Vagina (tissue), 2 donors: ENCODE measurements at regions not wholly inside any gene's neighbourhood (a gene's known extent, or its start where the extent isn't known, plus 50 kb on each side); places are given as distances from the start of the nearest gene placed in this dataset.

Experiments used
- DNase-seq, 2 donors: peaks; one replicate each; pipeline ENCODE4 v3.0.0-alpha.2; 2017; ENCODE audit errors: extremely low spot score in 2 of 2
- H3K27ac ChIP-seq: fragments of 200-600 bp; sonication (generic); one replicate; pipeline ENCODE4 v1.5.1; 2019
- H3K27me3 ChIP-seq: fragments of 200-600 bp; sonication (generic); one replicate; pipeline ENCODE4 v1.5.1; 2019
- H3K36me3 ChIP-seq, 2 donors: fragments of 200-600 bp; sonication (generic); one replicate each; pipeline ENCODE4 v1.5.1; 2017 to 2019
- H3K4me1 ChIP-seq: fragments of 200-600 bp; sonication (generic); one replicate; pipeline ENCODE4 v1.5.1; 2019
- H3K4me3 ChIP-seq, 2 donors: fragments of 200-600 bp; sonication (generic); 1 replicate in 1 of 2; 2 replicates in 1 of 2; pipeline ENCODE4 v1.5.1; 2016 to 2019
- H3K9me3 ChIP-seq: fragments of 200-600 bp; sonication (generic); one replicate; pipeline ENCODE4 v1.5.1; 2019
- CTCF ChIP-seq, 3 experiments: fragments of 450-650 bp in 2 of 3; fragments of 200-600 bp in 1 of 3; sonication (generic) in 1 of 3; IDR thresholded peaks; one replicate each; pipeline ENCODE4 v1.5.1; 2017 to 2019; ENCODE audit warnings: antibody characterized with exemption in 3 of 3, mild to moderate bottlenecking in 2 of 3, moderate library complexity in 2 of 3
- POLR2A ChIP-seq, 2 donors: fragments of 450-650 bp; IDR thresholded peaks; one replicate each; pipeline ENCODE4 v1.6.1; 2017; ENCODE audit warnings: antibody characterized with exemption in 2 of 2, mild to moderate bottlenecking in 2 of 2, moderate library complexity in 2 of 2
- POLR2AphosphoS5 ChIP-seq, 2 donors: sonication (generic); formaldehyde crosslinking; IDR thresholded peaks; one replicate each; pipeline ENCODE4 v1.9.0; 2017; ENCODE audit warnings: antibody characterized with exemption in 2 of 2, mild to moderate bottlenecking in 2 of 2, low read depth in 1 of 2; ENCODE audit not compliant: insufficient read depth in 1 of 2
- intact Hi-C: fragments of 100-400 bp; cut with DNase I; formaldehyde crosslinking; loops from one replicate; pipeline ENCODE4 v1.15.1; 2023

DNA sequence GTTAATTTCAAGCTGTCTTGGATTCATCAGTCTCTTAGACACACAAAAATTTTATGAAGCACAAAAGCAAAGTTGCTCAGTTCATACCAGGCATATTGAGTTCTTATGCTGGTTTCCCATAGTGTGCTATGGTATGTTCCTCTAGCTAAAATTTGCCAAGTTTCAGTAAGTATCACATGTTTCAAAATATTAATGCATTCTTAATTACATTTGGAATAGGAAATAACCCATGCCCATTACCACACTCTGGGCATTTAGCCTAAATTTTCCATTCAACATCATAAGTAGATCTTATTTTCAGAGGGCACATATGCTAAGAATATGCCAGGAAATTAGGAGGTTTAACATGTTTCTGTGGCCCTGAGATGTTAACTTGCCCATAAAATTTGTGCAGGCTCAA, 289.9 kb downstream of the SHOX2 start:
- no peak overlapping the region for H3K27ac ChIP-seq
- no peaks in the 10 kb centered on the region for H3K27me3 ChIP-seq
- H3K36me3 ChIP-seq, result no peaks in the 10 kb centered on the region
- DNase-seq, result no peak
- intact Hi-C loops, result no loop called here
- H3K4me3 ChIP-seq, result no peak overlapping the region
- no peak for TF ChIP-seq CTCF (IDR thresholded peaks at IDR 0.05)
- TF ChIP-seq POLR2A (IDR thresholded peaks at IDR 0.05), result no peak
- no peak for TF ChIP-seq POLR2AphosphoS5 (IDR thresholded peaks at IDR 0.05; ENCODE audit: insufficient read depth in 1 of 2, low read depth in 1 of 2)
- no peaks in the 10 kb centered on the region for H3K4me1 ChIP-seq
- no peaks in the 10 kb centered on the region for H3K9me3 ChIP-seq

- no peak for TF ChIP-seq CTCF (IDR thresholded peaks at IDR 0.05)
- no peak for TF ChIP-seq POLR2A (IDR thresholded peaks at IDR 0.05)
- no peak for TF ChIP-seq POLR2AphosphoS5 (IDR thresholded peaks at IDR 0.05; ENCODE audit: insufficient read depth in 1 of 2, low read depth in 1 of 2)
- H3K27me3 ChIP-seq, result no peaks in the 10 kb centered on the region
- no peaks in the 10 kb centered on the region for H3K9me3 ChIP-seq
- no peak for DNase-seq
- no peak overlapping the region for H3K4me3 ChIP-seq
- intact Hi-C loops, result no loop called here
- H3K4me1 ChIP-seq, result no peaks in the 10 kb centered on the region
- no peak overlapping the region for H3K27ac ChIP-seq
- no peaks in the 10 kb centered on the region for H3K36me3 ChIP-seq
Measured at GRCh38 chr3:157815739-157816138, 290.5 kb downstream of the SHOX2 start.

DNA sequence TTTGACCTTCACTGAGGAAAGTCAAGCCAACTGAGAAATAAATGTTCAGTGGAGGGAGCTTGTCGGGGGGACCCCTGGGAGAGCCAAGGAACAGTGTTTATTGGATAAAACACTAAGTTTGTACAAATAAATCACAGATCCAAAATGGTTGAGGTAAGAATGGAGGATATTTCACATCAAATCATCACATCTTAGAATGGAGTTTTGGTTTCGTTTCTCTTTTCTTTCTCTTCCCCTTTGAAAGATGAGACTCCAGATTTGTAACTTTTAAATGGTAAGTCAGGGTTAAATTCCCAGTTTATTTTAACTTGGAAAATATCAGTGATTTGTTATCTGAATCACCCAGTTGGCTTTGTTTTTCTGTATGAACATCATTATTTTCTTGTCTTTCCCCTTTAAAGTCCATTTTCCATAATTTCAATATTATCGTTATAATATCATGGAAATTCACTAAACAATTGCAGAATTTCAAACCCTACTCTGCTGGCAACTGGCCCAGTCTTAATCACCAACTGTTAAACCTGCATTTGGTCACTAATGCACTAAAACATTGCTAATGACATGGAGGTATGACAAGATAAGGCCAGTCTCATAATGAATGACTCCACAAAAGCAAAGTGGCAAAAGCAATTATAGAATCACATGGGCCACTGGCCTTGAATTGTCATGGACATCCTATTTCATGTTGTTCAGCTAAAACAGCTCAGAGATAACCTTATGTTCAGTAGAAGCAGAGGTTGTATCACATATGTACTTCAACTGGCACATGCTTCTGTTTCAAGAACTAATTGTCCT, 295.1 kb downstream of the SHOX2 start:
- H3K27me3 ChIP-seq, result no peaks in the 10 kb centered on the region
- H3K9me3 ChIP-seq, result no peaks in the 10 kb centered on the region
- TF ChIP-seq POLR2AphosphoS5 (IDR thresholded peaks at IDR 0.05; ENCODE audit: insufficient read depth in 1 of 2, low read depth in 1 of 2) (no peak), CTCF (IDR thresholded peaks at IDR 0.05) (no peak), POLR2A (IDR thresholded peaks at IDR 0.05) (no peak)
- no peaks in the 10 kb centered on the region for H3K36me3 ChIP-seq
- no peak for DNase-seq
- intact Hi-C loops, result no loop called here
- H3K4me3 ChIP-seq, result no peak overlapping the region
- H3K4me1 ChIP-seq, result no peaks in the 10 kb centered on the region
- H3K27ac ChIP-seq, result no peak overlapping the region

DNA sequence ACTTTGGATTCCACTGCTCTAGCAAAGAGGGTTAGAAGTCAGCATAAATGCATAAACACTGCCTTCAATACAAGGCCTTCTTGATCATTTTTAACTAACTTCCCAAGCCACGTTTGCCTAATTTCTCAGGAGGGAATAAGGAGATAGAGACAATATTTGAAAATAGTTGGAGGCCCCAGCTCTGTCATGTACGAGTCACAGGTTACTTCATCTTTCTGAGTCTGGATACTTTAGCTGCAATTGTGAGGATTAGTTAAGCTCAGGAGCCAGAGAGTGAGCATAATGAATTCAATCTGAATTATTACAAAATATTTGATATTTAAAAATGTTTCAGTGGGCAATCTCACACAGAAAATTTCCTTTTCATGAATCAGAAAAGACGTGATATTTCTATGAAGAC, 298.9 kb downstream of the SHOX2 start:
- no peaks in the 10 kb centered on the region for H3K4me1 ChIP-seq
- H3K9me3 ChIP-seq, result no peaks in the 10 kb centered on the region
- H3K36me3 ChIP-seq, result no peaks in the 10 kb centered on the region
- no peak for TF ChIP-seq POLR2A (IDR thresholded peaks at IDR 0.05)
- TF ChIP-seq CTCF (IDR thresholded peaks at IDR 0.05), result no peak
- no peak for TF ChIP-seq POLR2AphosphoS5 (IDR thresholded peaks at IDR 0.05; ENCODE audit: insufficient read depth in 1 of 2, low read depth in 1 of 2)
- no peak for DNase-seq
- no peaks in the 10 kb centered on the region for H3K27me3 ChIP-seq
- H3K4me3 ChIP-seq, result no peak overlapping the region
- intact Hi-C loops, result no loop called here
- H3K27ac ChIP-seq, result no peak overlapping the region

DNA sequence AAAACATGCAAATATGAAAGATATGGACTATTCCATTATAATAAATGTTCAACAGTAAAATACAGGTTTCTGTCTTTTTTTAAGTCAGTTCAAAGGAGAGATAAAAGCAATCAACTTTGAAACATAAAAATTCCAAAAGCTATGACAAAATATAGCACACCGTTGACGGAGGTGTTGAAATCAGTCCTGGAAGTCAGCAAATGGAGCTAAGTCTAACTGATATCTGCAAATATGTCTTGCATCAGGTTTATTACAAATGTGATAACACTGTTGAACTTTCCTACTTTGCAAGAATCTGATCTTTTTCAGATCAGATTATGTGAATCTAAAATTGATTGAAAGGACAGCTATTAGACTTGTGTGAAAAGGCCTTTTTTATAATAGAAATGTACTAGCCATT, 300.7 kb downstream of the SHOX2 start:
- intact Hi-C loops, result no loop called here
- Histone ChIP-seq H3K9me3 (no peaks in the 10 kb centered on the region), H3K27me3 (no peaks in the 10 kb centered on the region), H3K4me1 (no peaks in the 10 kb centered on the region), H3K27ac (no peak overlapping the region), H3K36me3 (no peaks in the 10 kb centered on the region), H3K4me3 (no peak overlapping the region)
- no peak for DNase-seq
- TF ChIP-seq POLR2AphosphoS5 (IDR thresholded peaks at IDR 0.05; ENCODE audit: insufficient read depth in 1 of 2, low read depth in 1 of 2) (no peak), CTCF (IDR thresholded peaks at IDR 0.05) (no peak), POLR2A (IDR thresholded peaks at IDR 0.05) (no peak)
